HCT116 (cell line): ENCODE measurements at regions not wholly inside any gene's neighbourhood (a gene's known extent, or its start where the extent isn't known, plus 50 kb on each side); places are given as distances from the start of the nearest gene placed in this dataset.

Experiments
- ATAC-seq: fragments of 200-7000 bp; cut with Tn5 transposase; 2 replicates; pipeline ENCODE4 v1.9.1; 2020; ENCODE audit warnings: mild to moderate bottlenecking, moderate library complexity
- BruUV-seq: library from RNA; stranded (reverse); fragments of 400-500 nt; replicated peaks from 2 replicates; lab custom pipeline; 2021; lab: Mats Ljungman, UMichigan
- CTCF ChIA-PET: fragments of 300-600 bp; sonication (Branson Sonifier 250); formaldehyde crosslinking; loops from one replicate; lab custom pipeline; 2021; ENCODE audit warnings: antibody characterized with exemption; lab: Charles Lee
- POLR2A ChIA-PET: fragments of 300-600, 350-600 bp; sonication (Branson Sonifier 250); formaldehyde crosslinking; loops from one replicate; lab custom pipeline; 2021; ENCODE audit warnings: antibody characterized with exemption; lab: Charles Lee
- RAD21 ChIA-PET, 2 experiments: fragments of 300-600 bp; sonication (Branson Sonifier 250); formaldehyde crosslinking; loops; one replicate each; lab custom pipeline; 2023; ENCODE audit warnings: low total read pairs in 2 of 2; ENCODE audit not compliant: uncharacterized antibody in 2 of 2, unreplicated experiment in 2 of 2, low non-redundant PET in 1 of 2; lab: Charles Lee
- DNase-seq: peaks from one replicate; pipeline ENCODE4 v3.0.0-alpha.2; 2010; ENCODE audit warnings: low read depth, low spot score
- H2AFZ ChIP-seq: fragments of 200-600 bp; shearing (Covaris generic), sonication (generic); 2 replicates; pipeline ENCODE4 v1.6.1; 2017; ENCODE audit warnings: low read depth, mixed run types, mixed read lengths, antibody characterized with exemption, low read length; ENCODE audit not compliant: poor library complexity, severe bottlenecking
- H3K27ac ChIP-seq: 2 replicates; pipeline ENCODE4 v1.5.1; 2012; ENCODE audit warnings: low read depth, low read length
- H3K27me3 ChIP-seq: fragments of 200-600 bp; sonication (generic); 2 replicates; pipeline ENCODE4 v1.6.1; 2016; ENCODE audit warnings: mixed run types, low read length, mixed read lengths; ENCODE audit not compliant: insufficient read depth
- H3K36me3 ChIP-seq, 2 experiments: fragments of 200-500 bp in 1 of 2; fragments of 200-600 bp in 1 of 2; sonication (Bioruptor generic) in 1 of 2; sonication (generic) in 1 of 2; 2 replicates each; pipeline versions ENCODE4 v1.5.1 to v1.6.1; 2014 to 2016; ENCODE audit warnings: low read length in 2 of 2, inconsistent platforms in 1 of 2, mixed read lengths in 1 of 2, mixed run types in 1 of 2; ENCODE audit not compliant: insufficient read depth in 2 of 2, control insufficient read depth in 1 of 2
- H3K4me1 ChIP-seq, 2 experiments: fragments of 200-600 bp in 1 of 2; sonication (generic) in 1 of 2; 2 replicates each; pipeline versions ENCODE4 v1.5.1 to v1.6.1; 2012 to 2017; ENCODE audit warnings: low read length in 2 of 2, inconsistent platforms in 1 of 2, mild to moderate bottlenecking in 1 of 2, mixed read lengths in 1 of 2, mixed run types in 1 of 2, moderate library complexity in 1 of 2; ENCODE audit not compliant: insufficient read depth in 2 of 2, control insufficient read depth in 1 of 2
- H3K4me2 ChIP-seq: fragments of 200-600 bp; sonication (generic); 2 replicates; pipeline ENCODE4 v1.6.1; 2017; ENCODE audit warnings: mixed run types, low read length, mixed read lengths
- H3K4me3 ChIP-seq, 2 experiments: fragments of 200-600 bp in 1 of 2; sonication (generic) in 1 of 2; replicated peaks in 1 of 2; 2 replicates each; pipeline ENCODE4 v1.5.1; 2011 to 2016; ENCODE audit warnings: low read length in 2 of 2, control low read depth in 1 of 2, low read depth in 1 of 2, mild to moderate bottlenecking in 1 of 2, mixed read lengths in 1 of 2, mixed run types in 1 of 2
- H3K79me2 ChIP-seq: fragments of 200-600 bp; sonication (generic); 2 replicates; pipeline ENCODE4 v1.6.1; 2017; ENCODE audit warnings: mild to moderate bottlenecking, mixed run types, low read length, moderate library complexity, mixed read lengths; ENCODE audit not compliant: insufficient read depth
- H3K9ac ChIP-seq: fragments of 200-600 bp; sonication (generic); 2 replicates; pipeline ENCODE4 v1.6.1; 2016; ENCODE audit warnings: low read length, mixed read lengths
- H3K9me2 ChIP-seq: fragments of 200-600 bp; sonication (generic), shearing (Covaris generic); 2 replicates; pipeline ENCODE4 v1.6.1; 2017; ENCODE audit warnings: mixed run types, mild to moderate bottlenecking, moderate library complexity; ENCODE audit not compliant: insufficient read depth
- H3K9me3 ChIP-seq, 2 experiments: fragments of 200-500 bp in 1 of 2; fragments of 200-600 bp in 1 of 2; sonication (Bioruptor generic) in 1 of 2; sonication (generic) in 1 of 2; 2 replicates each; pipeline ENCODE4 v1.6.1; 2014 to 2017; ENCODE audit warnings: low read length in 2 of 2, mixed read lengths in 2 of 2, inconsistent platforms in 1 of 2, low read depth in 1 of 2, mild to moderate bottlenecking in 1 of 2, mixed run types in 1 of 2, moderate library complexity in 1 of 2; ENCODE audit not compliant: control insufficient read depth in 1 of 2, insufficient read depth in 1 of 2
- H4K20me1 ChIP-seq: fragments of 200-600 bp; sonication (generic), shearing (Covaris generic); 2 replicates; pipeline ENCODE4 v1.6.1; 2017; ENCODE audit warnings: mixed run types, mild to moderate bottlenecking, moderate library complexity; ENCODE audit not compliant: insufficient read depth
- EZH2phosphoT487 ChIP-seq: fragments of 200-600 bp; IDR thresholded peaks from 2 replicates; pipeline ENCODE4 v1.6.1; 2018; ENCODE audit warnings: antibody characterized with exemption, borderline replicate concordance
- JUND ChIP-seq: IDR thresholded peaks from 2 replicates; pipeline ENCODE4 v1.6.1; 2012
- POLR2AphosphoS5 ChIP-seq: IDR thresholded peaks from 2 replicates; pipeline ENCODE4 v1.6.1; 2011; ENCODE audit warnings: mild to moderate bottlenecking, low read depth, low read length, moderate library complexity
- RAD21 ChIP-seq: IDR thresholded peaks from 2 replicates; pipeline ENCODE4 v1.6.1; 2012; ENCODE audit warnings: low read depth, mild to moderate bottlenecking
- TCF7L2 ChIP-seq: IDR thresholded peaks from 2 replicates; pipeline ENCODE4 v1.7.0; 2011; ENCODE audit warnings: borderline replicate concordance, inconsistent platforms; ENCODE audit not compliant: insufficient read depth, insufficient read length; ENCODE audit errors: extremely low read depth
- intact Hi-C: fragments of 100-400 bp; cut with micrococcal nuclease; formaldehyde crosslinking; loops from 2 replicates; pipeline ENCODE4 v1.10.0; 2022
- TF ChIP-seq, protein P1 (sequence below): IDR thresholded peaks from 2 replicates; pipeline ENCODE4 v1.6.1; 2012
- TF ChIP-seq, protein P2 (sequence below): IDR thresholded peaks from 2 replicates; pipeline ENCODE4 v1.6.1; 2011; ENCODE audit warnings: mild to moderate bottlenecking, low read length, moderate library complexity; ENCODE audit not compliant: insufficient replicate concordance; ENCODE audit errors: extremely low read depth

GRCh38 chr5:92713335-92713743, 867.7 kb downstream of the NR2F1-AS1 start (continued):
- TF ChIP-seq, protein P1, sequence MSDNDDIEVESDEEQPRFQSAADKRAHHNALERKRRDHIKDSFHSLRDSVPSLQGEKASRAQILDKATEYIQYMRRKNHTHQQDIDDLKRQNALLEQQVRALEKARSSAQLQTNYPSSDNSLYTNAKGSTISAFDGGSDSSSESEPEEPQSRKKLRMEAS = no peak
- no peak for TF ChIP-seq POLR2AphosphoS5
- TF ChIP-seq RAD21 = no peak
- TF ChIP-seq TCF7L2 = no peak

DNA sequence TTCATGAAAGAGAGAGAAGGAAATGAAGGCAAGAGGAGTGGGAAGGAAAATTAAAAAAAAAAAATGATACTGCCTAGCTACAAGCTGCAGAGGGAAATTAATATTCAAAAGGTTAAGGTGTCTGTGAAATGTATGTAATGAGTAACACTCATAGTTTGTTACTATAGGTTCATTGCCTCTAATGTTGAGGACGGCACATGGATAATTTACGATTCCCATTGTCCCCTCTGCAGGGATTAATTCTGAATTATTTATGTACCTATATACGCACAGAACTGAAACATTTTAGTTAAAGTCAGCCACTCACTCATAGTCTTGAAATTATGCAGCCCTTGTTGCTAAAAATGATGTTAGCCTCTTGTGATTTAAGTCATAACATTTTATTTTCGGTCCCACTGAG, 869.1 kb downstream of the NR2F1-AS1 start:
- H3K27ac ChIP-seq = no peak overlapping the region
- H3K36me3 ChIP-seq = no peaks in the 10 kb centered on the region
- ChIA-PET RAD21 (no interaction called here), POLR2A (no interaction called here), CTCF (no interaction called here)
- no TSS peak for BruUV-seq
- H2AFZ ChIP-seq = no peak overlapping the region
- H3K4me1 ChIP-seq = no peaks in the 10 kb centered on the region
- H3K9ac ChIP-seq = no peak overlapping the region
- TF ChIP-seq EZH2phosphoT487 = no peak
- TF ChIP-seq, protein P1 = no peak
- DNase-seq = no peak
- no peaks in the 10 kb centered on the region for H3K9me2 ChIP-seq
- H3K27me3 ChIP-seq = no peaks in the 10 kb centered on the region
- H3K4me2 ChIP-seq = no peak overlapping the region
- H3K79me2 ChIP-seq = no peaks in the 10 kb centered on the region
- H3K4me3 ChIP-seq = no peak overlapping the region
- H4K20me1 ChIP-seq = no peaks in the 10 kb centered on the region
- no peak for ATAC-seq
- intact Hi-C loops = no loop called here
- H3K9me3 ChIP-seq = no peaks in the 10 kb centered on the region

DNA sequence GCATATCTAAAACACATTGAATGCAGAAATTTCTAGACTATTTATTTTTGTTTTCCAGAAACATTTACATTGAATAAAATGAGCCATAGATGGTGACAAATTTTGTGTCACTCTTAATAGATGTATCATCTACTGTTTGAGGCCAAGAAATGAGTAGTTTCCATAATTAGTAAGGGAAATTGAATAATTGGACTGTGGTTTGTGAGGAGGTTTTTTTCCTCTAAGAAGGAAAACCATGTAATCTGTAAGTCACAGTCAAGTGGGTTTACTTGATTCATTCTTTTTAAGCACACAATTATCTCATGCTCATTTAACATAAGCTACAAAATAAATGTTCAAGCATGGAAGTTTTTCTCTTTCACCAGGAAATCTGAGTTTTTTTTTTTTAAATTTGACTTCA, 876.4 kb downstream of the NR2F1-AS1 start:
- no peak for ATAC-seq
- Histone ChIP-seq H3K4me1 (no peaks in the 10 kb centered on the region), H2AFZ (peak overlapping the region; percentile 6), H3K27me3 (no peaks in the 10 kb centered on the region), H3K4me2 (no peak overlapping the region), H4K20me1 (no peaks in the 10 kb centered on the region), H3K27ac (no peak overlapping the region), H3K36me3 (no peaks in the 10 kb centered on the region), H3K9me2 (peaks cover 3% of the 10 kb centered on the region; the same call in 1 of the 2 replicates), H3K9ac (no peak overlapping the region), H3K79me2 (no peaks in the 10 kb centered on the region), H3K4me3 (no peak overlapping the region), H3K9me3 (no peaks in the 10 kb centered on the region)
- TF ChIP-seq, protein P2, sequence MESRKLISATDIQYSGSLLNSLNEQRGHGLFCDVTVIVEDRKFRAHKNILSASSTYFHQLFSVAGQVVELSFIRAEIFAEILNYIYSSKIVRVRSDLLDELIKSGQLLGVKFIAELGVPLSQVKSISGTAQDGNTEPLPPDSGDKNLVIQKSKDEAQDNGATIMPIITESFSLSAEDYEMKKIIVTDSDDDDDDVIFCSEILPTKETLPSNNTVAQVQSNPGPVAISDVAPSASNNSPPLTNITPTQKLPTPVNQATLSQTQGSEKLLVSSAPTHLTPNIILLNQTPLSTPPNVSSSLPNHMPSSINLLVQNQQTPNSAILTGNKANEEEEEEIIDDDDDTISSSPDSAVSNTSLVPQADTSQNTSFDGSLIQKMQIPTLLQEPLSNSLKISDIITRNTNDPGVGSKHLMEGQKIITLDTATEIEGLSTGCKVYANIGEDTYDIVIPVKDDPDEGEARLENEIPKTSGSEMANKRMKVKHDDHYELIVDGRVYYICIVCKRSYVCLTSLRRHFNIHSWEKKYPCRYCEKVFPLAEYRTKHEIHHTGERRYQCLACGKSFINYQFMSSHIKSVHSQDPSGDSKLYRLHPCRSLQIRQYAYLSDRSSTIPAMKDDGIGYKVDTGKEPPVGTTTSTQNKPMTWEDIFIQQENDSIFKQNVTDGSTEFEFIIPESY = no peak
- no peak for TF ChIP-seq JUND
- no TSS peak for BruUV-seq
- intact Hi-C loops = no loop called here
- no peak for DNase-seq
- POLR2A ChIA-PET = no interaction called here
- RAD21 ChIA-PET = no interaction called here
- CTCF ChIA-PET = no interaction called here
